ENCODE measurements at regions not wholly inside any gene's neighbourhood (a gene's known extent, or its start where the extent isn't known, plus 50 kb on each side); places are given as distances from the start of the nearest gene placed in this dataset.

GRCh38 chr2:52859065-52859464 lies 908.5 kb upstream of the CHAC2 start:
- no peak for DNase-seq (ENCODE audit: low spot score)

GRCh38 chr2:52857722-52858121 lies 909.9 kb upstream of the CHAC2 start:
- DNase-seq (ENCODE audit: low spot score) = no peak

- no peak for DNase-seq (ENCODE audit: low spot score)
These were observed 915.6 kb upstream of the CHAC2 start for GRCh38 chr2:52852006-52852405.

- DNase-seq (ENCODE audit: low spot score) = no peak
These were observed 922.7 kb upstream of the CHAC2 start for GRCh38 chr2:52844701-52845423.

- no peak for DNase-seq (ENCODE audit: low spot score)
These were observed 931.7 kb upstream of the CHAC2 start for GRCh38 chr2:52835909-52836308.

- DNase-seq (ENCODE audit: low spot score) = no peak
These were observed 936.4 kb upstream of the CHAC2 start for GRCh38 chr2:52831216-52831615.

- DNase-seq (ENCODE audit: low spot score) = no peak
These were observed 939.5 kb upstream of the CHAC2 start for GRCh38 chr2:52828112-52828511.

GRCh38 chr2:52821631-52822030 lies 946.0 kb upstream of the CHAC2 start:
- DNase-seq (ENCODE audit: low spot score) = no peak

- DNase-seq (ENCODE audit: low spot score) = no peak
These were observed 948.6 kb upstream of the CHAC2 start for GRCh38 chr2:52818958-52819357.

GRCh38 chr2:52810460-52810859 lies 957.1 kb upstream of the CHAC2 start:
- no peak for DNase-seq (ENCODE audit: low spot score)

GRCh38 chr2:52805901-52806410 lies 961.6 kb upstream of the CHAC2 start:
- DNase-seq (ENCODE audit: low spot score) = no peak

- no peak for DNase-seq (ENCODE audit: low spot score)
These were observed 973.0 kb upstream of the CHAC2 start for GRCh38 chr2:52794581-52794980.

- DNase-seq (ENCODE audit: low spot score) = no peak
These were observed 988.2 kb upstream of the CHAC2 start for GRCh38 chr2:52779446-52779845.

- DNase-seq (ENCODE audit: low spot score) = no peak
These were observed 991.0 kb upstream of the CHAC2 start for GRCh38 chr2:52776571-52776970.

- no peak for DNase-seq (ENCODE audit: low spot score)
These were observed 991.9 kb upstream of the CHAC2 start for GRCh38 chr2:52775674-52776073.

- no peak for DNase-seq (ENCODE audit: low spot score)
These were observed 1001.9 kb upstream of the CHAC2 start for GRCh38 chr2:52765735-52766134.

- no peak for DNase-seq (ENCODE audit: low spot score)
These were observed 1017.8 kb upstream of the CHAC2 start for GRCh38 chr2:52749764-52750163.

GRCh38 chr2:52745144-52745543 lies 1022.5 kb upstream of the CHAC2 start:
- no peak for DNase-seq (ENCODE audit: low spot score)

- DNase-seq (ENCODE audit: low spot score) = no peak
These were observed 1034.7 kb upstream of the CHAC2 start for GRCh38 chr2:52732849-52733395.

GRCh38 chr2:52724585-52724984 lies 1043.0 kb upstream of the CHAC2 start:
- no peak for DNase-seq (ENCODE audit: low spot score)

- no peak for DNase-seq (ENCODE audit: low spot score)
These were observed 1049.8 kb upstream of the CHAC2 start for GRCh38 chr2:52717836-52718235.

GRCh38 chr2:52710810-52711618 lies 1056.6 kb upstream of the CHAC2 start:
- DNase-seq (ENCODE audit: low spot score) = no peak

GRCh38 chr2:52704251-52704650 lies 1063.4 kb upstream of the CHAC2 start:
- DNase-seq (ENCODE audit: low spot score) = no peak
